HG03342 (cell line): ENCODE measurements at regions not wholly inside any gene's neighbourhood (a gene's known extent, or its start where the extent isn't known, plus 50 kb on each side); places are given as distances from the start of the nearest gene placed in this dataset.

Source experiments
- ATAC-seq: cut with Tn5 transposase; IDR thresholded peaks from one replicate; pipeline ENCODE4 v1.9.1; 2021; ENCODE audit warnings: mild to moderate bottlenecking, moderate library complexity; ENCODE audit not compliant: unreplicated experiment

DNA sequence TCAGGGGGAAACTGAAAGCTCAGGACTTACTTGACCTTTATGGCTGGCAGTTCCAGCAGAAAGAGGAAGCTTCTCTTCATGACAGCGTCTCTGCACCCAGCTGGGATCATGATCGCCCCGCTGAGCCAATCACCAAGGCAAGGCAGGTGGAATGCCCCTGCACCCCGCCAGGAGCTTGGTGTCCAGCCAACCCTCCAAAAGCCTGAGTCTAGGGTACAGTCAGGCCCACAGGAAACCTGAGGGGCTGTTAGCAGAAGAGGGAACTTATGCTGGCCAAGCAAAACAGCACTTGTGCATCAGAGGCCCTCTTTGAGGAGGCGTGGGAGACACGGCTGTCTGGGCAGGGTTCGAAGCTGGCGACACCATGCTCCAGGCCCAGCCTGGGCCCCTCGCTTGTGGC is 188.3 kb upstream of the GMDS start:
- no peak for ATAC-seq

DNA sequence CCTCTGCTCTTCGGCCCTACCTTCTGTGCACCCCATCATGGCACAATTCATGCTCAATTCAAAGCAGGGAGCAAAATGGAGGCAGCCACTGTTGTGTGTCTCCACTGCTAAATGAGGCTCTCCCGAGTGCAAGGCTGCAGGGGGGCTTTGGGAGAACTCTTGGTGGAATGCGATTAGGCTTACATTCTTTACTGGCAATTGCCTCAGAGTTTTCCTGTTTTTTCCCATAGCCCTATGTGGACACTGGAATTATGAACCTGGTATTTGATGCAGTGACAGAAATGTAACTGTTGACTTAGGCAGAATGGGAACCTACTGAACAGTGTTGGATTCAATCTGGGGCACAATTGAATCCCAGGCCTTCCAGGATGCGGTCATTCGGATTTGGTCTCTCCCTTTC is 187.9 kb upstream of the GMDS start:
- no peak for ATAC-seq

DNA sequence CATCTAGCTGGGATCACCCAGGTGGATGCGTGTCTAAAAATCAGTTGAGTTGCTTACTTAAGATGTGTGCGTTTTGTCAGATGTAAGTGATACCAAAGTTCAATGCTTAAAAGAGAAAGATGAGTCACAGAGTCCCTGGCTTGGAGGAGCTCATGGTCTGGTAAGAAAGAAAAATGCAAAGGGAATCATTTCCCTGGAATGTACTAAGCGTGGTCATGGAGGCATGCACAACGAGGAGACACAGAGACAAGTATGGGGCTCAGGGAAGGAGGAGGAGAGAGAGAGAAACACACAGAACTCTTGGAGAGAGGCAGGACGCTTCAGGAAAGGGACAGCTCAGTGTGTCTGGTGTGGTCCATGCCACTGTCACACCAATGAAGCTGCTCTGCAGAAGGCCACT is 186.9 kb upstream of the GMDS start:
- ATAC-seq, result no peak

DNA sequence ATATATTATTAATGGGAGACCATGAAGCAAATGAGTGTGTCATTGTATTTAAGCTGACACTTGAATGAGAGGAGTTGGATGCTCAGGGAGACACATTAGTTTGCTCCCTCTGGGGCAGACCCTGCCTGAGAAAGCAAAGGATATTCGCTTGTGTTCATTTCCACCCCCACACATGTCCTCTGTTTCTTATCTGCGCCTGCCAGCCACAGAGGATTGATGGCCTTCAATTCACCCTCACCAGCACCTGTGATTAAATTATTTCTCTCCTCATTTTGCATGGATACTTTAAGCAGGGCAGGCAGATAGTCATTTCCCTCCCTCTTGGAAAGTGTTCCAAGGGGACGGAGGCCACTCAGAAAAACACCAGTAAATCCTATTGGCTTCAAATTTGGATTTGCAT is 185.2 kb upstream of the GMDS start:
- ATAC-seq, result no peak

DNA sequence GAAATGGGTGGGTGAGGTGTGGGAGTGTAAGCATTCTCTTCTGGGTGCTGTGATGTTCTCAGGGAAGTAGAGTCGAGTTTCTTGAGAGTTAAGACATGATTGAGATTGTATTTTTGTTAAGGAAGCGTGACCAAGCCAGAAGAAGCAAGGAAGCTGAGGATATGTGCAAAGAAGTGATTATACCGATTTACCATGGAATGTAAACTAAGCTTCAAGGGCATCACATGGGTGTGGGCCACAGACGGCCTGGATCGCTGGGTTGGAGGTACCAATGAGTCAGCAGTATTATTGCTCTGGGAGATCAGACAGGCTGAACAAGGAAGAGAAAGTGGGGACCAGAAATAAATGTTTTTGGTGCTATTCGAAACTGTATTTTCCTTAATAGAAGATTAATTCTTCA is 184.1 kb upstream of the GMDS start:
- ATAC-seq, result no peak

DNA sequence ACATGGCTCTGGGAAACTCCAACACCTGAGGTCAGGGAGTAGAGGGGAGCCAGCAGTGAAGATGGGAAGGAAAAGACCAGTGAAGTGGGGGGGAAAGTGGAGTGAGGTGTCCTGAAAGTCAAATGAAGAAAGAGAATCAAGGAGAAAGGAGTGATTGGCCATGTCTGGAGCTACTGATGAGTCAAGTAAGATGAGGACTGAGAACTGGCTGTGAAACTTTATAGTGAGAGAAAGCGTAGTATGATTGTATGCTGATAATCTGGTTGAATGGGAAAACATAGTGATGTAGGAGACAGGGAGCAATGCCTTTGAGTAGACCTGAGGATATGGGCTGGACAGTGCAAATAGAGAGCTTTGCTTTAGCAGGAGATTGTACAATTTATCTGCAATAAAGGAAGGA is 183.6 kb upstream of the GMDS start:
- no peak for ATAC-seq

DNA sequence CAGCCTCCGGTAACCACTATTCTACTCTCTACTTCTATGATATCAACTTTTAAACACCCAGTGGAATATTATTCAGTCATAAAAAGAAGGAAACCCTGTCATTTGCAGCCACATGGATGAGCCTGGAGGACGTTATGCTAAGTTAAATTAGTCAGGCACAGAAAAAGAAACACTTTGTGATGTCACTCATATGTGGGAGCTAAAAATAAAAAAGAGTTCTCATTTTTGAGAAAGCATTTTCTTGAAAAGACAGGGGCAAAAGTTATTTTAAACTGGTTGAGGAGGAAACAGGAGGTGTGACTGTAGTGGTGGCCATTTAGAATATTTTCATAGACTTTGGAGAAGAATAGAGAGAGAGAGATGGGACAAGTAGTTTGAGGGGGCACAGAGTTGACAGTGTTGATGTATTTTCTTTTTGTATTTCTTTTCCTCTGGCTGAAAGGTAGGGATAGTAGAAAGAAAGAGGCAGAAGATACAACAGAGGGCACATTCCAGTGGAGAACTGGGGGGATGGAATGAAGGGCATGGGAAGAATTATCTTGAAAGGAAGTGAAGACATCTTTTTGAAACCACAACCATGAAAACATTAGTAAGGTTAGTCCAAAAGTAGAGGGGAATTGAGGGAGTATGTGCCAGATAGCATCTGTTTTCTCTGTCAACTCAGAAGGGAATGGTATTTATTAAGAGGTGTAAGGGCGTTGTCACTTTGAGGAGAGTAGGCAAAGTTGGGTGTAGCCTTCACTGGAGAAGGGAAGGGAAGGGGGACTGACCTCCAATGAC is 181.3 kb upstream of the GMDS start:
- ATAC-seq, result no peak

DNA sequence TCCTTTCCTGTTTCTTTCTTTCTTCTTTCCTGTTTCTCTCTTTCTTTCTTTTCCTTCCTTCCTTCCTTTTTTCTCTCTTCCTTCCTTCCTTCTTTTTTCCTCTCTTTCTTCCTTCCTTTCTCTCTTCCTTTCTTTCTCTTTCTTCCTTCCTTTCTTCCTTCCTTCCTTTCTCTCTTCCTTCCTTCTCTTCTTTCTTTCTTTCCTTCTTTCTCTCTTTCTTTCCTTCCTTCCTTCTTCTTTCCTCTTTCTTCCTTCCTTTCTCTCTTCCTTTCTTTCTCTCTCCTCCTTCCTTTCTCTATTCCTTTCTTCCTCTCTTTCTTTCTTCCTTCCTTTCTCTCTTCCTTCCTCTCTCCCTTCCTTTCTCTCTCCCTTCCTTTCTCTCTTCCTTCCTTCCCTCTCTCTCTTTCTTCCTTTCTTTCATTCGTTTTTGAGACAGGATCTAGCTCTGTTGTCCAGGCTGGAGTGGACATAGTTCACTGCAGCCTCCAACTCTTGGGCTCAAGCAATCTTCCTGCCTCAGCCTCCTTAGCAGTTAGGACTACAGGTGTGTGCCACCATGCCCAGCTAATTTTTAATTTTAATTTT is 170.8 kb upstream of the GMDS start:
- no peak for ATAC-seq

DNA sequence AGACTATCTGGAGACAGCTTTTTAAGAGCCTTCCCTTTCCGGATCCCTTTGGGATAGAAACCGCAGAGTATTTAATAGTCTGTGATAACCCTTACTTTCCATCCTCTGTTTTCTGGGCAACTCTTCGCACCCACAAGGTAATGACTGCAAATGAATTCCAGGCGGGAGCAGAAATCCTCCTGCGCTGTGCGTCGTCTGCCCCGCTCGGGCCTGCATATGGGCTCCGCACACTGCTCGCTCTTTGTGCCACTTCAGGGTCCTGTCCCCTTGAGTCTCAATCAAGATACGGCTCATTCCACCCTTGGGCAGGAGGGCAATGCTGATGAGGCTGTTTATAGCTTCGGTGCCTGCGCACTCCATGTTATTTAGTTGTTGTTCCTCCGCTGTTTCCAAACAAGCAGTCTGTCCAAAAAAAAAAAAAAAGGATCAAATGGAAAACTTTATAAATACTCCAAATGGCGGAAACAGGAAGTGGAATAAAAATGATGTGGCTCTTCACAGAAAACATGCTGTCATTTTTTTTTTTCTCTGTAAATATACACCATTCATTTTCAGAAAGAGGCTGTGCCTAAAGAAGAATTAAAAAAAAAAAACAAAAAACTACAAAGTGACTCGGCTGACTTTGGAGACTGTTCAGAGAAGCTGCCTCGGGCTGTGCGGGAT is 169.6 kb upstream of the GMDS start:
- ATAC-seq, result no peak

DNA sequence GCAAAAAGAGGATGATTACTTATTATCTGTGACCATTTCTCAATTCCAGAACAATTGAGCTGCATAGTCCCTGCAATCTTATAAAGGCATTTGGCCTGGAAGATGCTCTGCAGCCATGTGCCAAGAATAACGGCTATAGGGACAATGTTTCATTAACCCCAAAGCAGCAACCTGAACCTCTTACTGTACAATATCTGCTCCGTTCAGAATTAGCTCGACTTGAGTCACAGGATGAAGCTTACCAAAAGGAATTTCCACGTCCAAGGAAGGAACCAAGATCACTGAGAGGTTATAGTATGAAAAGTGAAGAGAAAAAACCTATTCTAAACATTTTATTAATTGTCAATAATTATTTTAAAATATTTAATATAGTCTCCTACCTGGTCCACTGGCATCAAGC is 167.3 kb upstream of the GMDS start:
- no peak for ATAC-seq

DNA sequence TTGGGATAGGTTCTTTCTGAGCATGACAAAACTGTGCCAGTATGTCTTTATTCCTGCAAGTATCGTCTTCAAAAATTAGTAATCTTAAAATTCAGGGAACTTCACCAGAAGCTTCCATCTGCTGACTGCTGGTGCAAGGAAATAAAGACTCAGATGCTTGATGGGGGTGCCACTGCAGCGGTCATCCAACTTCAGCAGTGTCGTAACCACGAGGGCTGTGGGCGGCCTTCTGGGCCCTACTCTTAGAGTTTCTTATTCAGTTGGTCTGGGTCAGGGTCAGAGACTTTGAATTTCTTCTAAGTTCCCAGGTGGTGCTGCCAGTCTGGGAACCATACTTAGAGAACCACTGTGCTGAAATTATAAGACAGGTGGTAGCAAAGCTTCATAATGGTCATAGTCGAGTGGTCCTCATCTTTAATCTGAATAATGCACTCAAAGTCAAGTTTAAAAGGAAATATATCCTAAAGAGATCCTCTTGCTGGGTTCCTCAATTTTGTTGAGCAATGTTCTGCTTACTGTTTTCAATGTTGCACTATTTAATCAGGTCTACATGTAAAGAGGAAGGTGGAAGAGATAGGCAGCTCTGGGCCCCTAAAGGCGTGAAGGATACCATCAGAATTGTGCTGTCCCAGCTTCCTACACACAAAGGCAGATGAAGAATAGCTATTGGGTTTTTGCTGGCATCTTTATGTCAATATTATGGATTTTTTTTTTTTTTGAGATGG is 165.4 kb upstream of the GMDS start:
- no peak for ATAC-seq

DNA sequence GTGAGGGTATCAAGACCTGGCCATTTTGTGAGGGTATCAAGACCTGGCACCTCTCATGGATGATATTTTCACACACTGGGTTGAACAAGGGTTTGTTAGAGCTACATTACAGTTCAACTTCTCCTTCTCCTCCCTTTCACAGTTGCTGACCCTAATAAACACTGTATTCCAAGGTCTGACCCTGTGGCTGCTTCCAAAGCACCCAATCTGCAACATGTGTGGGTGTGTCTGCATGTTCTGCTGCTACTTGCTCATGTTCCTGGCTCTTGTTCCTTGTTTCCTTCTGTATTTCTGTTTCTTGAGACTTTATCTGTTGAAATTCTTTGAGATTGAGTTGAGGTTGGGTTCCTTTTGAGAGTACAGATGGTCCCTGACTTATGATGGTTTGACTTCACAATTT is 162.1 kb upstream of the GMDS start:
- no peak for ATAC-seq

DNA sequence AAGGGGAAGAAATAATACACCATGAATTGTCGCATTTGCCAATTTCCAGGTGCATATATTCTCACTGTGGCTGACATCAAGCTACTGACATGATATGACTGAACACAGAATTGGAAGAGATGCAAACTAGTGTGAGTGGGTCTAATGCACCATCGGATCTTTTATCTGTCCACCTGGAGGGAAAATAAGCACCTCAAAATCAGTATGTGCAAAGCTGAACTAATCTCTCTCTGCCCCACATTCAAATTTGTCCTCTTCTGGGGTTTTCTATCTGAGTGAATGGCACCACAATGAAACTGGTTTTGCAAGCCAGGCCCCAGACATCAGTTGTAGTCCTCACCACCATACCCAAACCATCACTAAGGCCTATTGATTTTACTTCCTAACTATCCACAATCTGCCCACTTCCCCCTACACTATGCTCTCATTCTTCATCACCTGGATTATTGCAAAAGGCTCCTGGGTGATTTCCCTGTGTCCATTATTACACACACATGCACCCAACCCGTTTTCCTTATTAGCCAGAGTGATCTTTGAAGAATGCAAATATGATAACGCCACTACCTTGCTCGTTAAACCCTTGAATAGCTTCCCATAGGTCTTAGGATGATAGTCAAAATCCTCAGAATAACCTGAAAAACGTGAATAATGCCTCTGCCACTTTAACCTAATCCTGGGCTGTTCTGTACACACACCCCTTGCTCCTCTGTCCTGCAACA is 159.0 kb upstream of the GMDS start:
- ATAC-seq, result no peak

DNA sequence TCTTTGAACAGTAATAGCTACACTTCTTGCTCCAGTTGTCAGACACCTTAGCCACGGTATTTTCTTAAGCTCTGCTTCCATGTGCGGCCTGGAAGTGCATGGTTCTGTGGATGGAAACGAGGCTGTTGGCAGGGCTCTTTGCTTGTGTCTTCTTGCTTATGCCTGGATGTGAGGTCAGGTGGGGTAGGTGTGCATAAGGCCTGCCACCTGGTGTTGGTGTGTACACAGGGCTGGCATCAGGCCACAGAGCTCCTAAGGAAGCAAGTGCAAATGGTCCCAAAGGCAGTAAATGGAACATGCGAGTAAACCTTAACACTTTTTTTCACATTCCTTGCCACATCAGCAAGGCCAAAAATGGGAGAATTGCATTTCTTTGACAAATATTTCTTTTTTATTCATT is 158.1 kb upstream of the GMDS start:
- no peak for ATAC-seq

DNA sequence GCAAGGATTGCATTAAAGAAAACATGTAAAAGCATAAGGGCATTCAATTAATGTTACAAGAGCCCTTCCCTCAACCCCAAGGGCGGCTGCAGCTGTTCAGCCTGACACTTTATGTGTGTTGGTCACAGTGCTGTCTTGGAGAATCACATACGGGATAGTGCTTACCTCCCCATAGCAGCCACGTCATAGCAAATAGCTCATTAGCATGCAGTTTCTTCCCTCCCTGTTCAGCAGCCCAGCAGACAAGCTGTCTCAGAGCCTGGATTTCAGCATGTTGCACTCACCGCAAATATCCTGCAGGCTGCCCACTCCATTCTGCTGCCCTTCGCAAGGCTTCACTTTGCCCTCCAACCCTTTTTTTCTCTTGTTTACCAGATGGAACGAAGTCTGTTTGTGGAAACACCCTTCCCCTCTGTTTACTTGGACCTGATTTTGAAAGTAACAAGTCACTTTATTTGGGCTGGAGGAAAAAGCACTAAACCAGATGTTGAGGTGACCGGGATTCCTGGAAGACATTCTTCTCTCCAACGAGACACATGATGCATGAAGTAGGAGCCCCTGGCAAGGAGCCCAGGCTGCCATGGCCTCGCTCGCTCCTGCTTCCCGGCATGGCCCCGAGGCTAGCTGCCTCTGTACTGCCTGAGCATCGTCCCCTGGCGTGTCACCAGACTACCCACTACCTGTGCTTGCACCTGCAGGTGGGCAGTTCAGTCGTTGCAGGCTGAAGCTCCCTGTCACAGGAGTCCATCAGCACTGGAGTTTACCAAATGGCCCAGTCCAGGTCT is 151.6 kb upstream of the GMDS start:
- ATAC-seq, result no peak

DNA sequence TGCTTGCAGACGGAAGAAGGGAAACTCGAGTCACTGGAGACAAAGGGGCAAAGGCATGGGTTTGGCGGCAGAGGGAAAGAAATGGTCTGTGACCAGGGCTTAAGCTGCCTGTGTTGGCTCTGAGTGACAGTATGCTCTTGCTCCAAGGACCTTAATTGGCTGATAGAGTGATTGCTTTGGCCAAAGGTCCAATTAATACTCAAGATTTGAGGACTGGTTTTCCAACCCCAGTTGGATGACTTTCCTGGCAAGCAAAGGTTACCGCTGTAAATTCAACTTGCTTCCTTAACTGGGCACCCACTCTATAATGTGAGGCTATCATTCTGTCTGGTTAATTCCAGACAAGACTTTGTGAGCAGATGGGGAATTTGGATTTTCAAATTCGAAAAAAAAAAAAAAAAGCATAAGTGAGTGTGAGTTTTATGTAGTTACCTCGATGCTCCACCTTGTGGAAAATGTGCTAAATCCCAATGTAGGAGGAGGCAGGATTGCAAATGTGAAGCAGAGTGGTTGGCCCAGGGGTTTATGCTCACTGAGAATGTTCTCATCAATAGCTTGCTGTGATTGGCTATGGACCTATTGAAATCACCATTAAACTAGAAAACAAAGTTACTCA is 150.7 kb upstream of the GMDS start:
- no peak for ATAC-seq

DNA sequence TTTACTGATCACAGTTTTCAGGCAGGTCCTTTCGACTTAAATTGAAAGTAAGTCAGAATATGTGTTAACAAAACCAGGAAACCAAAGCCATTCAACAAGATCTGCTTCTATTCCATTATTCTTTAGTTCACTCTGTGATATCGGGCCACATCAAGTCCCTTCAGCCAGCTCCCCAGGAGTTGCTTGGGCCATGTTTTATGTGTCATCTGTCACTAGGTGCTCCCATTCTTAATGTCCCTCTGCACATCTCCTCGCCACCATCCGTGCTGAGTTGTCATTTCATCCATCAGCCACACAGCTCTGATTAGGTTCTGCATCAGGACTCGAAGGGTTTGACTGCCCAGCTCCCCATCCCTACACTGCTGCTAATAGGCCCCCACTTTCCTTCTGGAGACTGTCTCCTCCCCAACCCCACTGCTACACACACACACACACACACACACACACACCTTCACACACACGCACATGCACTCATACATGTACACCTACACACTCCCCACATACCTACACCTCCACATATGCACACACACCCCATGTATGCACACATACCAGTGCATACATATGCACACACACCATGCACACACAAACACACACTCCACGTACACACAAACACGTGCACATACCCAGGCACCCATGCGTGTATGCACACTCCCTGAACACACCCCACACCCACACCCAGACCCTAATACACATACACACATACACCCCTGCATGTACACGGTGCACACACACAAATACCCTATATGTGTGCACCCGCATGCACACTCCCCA is 143.3 kb upstream of the GMDS start:
- no peak for ATAC-seq

DNA sequence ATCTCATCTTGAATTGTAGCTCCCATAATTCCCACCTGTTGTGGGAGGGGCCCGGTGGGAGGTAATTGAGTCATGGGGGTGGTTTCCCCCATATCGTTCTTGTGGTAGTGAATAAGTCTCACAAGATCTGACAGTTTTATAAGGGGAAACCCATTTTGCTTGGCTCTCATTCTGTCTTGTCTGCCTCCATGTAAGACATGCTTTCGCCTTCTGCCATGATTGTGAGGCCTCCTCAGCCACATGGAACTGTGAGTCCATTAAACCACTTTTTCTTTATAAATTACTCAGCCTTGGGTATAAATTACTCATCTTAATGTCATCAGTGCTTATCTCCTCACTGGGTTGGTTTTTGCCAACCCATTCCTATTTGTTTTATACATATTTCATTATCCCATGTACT is 142.0 kb upstream of the GMDS start:
- no peak for ATAC-seq

DNA sequence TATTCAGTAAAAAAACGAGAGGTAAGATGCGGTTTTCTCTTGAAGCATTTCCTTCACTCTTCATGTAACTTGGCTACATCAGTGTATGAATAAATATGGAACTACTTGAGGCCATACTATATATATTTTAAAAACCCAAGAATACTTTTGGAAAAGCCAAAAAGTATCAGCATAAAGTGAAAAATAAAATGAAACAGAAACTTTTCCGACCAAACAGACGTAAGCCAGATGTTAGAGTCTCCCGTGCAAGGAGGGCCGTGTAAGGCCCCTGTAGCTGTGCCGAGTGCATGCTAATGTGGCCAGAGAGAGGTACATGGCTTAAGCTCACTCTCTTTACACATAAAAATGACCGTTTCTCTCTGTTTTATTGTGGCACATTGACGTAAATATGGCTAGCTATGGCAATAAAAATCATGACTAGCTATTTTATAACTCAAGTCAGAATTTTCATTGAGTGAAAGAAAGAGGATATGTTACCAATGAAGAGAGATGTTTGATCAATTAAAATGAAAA is 140.1 kb upstream of the GMDS start:
- no peak for ATAC-seq
